COLO668 (cell line): ENCODE measurements at regions not wholly inside any gene's neighbourhood (a gene's known extent, or its start where the extent isn't known, plus 50 kb on each side); places are given as distances from the start of the nearest gene placed in this dataset.
"Not testable (repeated sequence)": the region's sequence is repeated elsewhere in the genome, so short reads cannot be mapped to it uniquely, and the experiment has no call there.

Source experiments
- DNase-seq: peaks from one replicate; lab custom pipeline; 2025; ENCODE audit not compliant: unreplicated experiment; lab: John Stamatoyannopoulos, UW

DNA sequence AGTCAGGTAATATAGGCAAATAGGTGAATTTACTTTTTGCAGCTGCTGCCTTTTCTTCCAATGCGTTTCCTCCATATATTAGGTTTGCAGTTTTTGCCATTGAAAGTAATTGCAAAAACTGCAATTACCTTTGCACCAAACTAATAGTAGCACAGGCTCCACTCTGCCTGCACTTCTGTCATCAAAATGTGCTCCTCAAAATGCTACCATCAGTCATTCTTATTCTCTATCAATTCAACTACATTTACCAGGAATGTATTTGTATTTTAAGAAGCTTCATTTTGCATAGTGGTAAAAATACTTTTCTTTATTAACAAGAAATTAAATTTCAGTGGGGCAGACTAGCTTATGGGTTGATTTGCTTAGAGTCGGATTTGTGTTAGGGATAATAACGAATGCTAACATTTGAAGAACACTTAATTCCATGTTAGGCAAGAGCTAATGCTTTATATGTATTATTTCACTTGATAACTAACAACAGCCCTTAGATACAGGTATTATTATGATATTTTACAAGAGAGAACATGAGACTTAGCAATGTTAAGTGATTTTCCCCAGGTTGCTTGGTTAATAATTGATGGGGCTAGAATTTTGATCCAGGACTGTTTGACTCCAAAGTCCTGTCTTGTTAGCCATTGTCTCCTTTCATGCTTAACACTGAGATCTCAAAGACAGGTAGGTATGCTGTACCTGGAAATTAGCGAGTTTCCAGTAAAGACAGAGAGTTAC lies 300.4 kb downstream of the MAN2A1 start:
- DNase-seq, result no peak

DNA sequence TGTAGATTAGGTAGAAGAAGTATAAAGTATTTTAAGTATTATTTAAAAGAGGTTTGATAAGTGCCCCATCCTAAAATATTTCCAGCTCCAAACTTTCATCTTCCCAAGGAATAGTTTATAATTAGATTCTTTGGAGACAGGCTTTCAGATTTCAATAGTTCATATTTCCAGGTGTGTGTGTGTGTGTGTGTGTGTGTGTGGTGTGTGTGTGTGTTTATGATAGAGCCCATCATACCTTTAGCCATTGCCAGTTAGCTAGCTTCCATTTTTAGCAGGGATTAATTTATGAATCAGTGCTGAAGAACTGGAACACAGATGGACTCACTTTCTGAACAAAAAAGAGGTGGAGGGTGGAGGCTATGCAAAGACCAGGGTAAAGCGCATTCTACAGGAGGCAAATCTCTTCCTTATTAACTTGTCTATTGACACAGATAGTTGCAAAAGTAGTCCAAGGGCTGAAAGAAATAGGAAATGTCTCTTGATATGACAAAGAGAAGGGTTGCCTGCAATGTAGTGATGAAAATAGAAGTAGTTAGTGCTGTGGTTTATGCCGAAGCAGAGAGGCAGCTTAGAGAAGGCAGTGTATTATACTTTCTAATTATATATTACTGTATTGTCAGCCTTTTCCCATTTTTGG lies 301.1 kb downstream of the MAN2A1 start:
- DNase-seq, result no peak

DNA sequence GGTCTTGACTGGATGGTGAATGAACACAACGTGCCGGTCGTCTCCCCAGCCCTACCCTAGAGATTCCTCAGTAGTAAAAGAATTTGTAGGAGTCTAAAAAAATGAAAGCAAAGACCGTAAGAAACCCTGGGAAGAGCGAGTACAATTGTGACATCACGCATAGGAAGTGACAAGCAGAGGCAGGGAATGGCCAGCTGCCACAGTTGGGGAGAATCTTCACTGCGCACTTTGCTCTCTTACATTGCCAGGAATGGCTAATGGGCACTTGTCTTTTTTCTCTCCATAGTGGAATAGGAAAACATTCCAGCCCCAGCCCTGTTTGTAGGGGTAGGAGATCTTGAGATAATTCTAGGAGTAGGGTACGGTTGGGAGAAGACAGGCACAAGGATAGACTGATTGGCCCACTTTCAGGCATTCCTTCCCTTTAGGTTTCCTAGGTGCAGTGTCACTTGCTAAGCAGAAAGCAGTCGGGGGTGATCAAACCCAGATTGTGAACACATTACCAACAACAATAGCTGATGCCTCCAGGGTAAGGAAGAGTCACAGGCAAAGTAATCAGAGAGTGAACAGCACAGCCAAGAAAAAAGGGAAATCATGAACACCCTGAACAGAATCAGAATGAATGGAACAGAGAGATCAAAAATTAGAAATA lies 302.7 kb downstream of the MAN2A1 start:
- DNase-seq, result no peak

DNA sequence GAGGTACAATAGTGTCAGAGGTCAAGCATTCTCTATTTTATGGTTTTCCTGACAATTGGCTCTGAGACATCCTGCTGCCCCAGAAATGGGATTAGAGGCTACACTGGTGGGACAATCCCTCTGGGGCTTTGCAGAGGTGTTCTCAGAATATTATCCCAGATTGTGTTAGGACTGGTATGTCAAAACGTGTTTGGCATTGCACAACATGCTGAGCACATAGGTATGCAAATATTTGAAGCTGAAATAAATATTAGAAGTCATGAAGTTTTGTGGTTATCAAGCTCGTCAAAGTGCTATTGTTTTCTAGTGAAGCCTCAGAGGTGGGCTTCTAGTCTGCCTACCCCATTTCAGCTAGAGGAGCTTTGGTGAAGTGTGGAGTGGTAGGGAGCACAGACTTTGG lies 304.4 kb downstream of the MAN2A1 start:
- no peak for DNase-seq

DNA sequence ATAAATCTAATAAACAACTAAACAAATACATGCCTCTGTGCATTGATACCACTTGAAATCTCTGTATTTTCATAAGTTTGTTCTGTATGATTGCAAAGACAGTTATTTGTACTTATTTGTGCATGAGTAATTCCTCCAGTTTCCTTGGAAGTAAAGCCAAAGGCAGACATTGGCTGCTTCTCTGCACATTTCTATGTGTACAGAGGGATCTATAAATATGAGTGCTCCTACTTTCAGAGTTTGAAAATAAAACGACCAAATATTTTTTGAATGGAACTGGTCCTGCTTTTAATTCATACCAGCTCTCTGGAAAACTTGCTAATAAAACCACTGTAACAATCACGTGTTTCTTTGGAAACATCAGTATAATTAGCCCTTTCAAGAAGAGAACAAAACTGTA lies 306.5 kb downstream of the MAN2A1 start:
- DNase-seq, result no peak

DNA sequence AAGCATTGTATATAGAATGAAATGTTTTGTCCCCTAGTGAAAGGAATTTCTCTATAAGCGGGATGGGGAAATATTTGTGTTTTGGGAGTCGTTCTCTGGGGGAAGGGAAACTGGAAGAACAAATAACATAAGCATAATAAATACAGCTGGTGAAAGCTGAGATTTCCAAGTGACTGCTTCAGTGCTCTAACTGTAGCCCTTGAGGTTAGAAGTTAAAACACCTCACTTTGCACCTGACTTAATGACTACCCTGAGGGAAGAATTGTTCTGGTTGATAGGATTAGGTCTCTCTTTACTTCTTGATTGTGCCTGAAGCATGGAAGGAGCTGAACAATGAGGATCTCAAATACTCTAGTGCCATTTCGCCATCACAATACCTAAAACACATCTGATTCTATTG lies 307.4 kb downstream of the MAN2A1 start:
- DNase-seq, result no peak

DNA sequence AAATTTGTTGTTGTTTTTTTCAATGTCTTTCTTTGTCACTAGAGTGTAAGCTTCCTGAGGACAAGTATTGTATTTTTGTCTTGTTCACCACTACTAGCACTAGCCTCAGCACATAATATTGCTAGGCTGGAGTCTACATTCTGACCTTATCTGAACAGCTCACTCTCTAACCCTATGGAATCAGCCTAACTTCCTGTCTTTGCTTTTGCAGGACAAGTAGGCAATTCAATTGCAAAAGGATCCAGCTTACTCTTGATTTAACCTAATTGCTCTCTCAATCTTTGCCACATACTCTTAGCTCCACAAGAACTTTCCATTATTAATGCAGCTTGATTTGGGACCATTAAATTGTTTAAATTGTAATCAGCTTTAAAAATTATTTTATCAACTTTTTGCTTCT lies 308.5 kb downstream of the MAN2A1 start:
- no peak for DNase-seq

DNA sequence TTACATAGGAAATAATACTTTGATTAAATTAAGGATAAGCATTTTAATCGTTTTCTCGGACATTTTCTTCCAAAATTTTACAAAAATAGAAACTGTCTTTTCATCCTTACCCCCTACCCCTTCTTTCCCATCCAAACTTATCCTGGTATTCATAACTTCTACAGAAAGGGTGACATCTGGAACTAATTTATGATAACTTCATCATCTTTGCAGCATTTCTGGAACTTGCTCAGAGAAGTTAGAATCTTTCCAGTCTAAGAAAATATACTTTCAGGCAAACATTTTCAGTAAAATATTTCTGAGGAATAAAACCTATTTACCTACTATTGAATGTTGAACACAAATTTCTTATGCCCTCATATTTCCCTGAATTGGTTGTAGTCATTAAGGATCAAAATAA lies 309.0 kb downstream of the MAN2A1 start:
- DNase-seq, result no peak

DNA sequence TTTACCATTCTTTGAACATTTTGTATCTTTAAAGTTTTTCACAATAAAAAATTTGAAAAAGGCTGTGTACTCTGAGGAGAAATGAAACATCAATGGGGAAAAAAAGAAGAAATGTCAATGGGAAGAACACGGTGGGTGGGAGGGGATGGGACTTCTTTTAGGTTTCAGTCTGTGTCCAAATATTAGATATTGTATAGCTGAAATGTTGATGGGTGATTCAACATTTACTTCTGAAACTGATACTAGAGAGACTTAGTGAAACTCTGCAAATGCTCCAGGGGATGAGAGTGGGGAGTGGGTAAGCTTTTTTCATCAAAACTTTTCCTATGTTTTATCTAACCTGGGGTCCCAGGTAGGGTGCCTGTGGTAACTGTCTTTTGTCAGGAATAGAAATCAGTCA lies 311.9 kb downstream of the MAN2A1 start:
- DNase-seq, result no peak

DNA sequence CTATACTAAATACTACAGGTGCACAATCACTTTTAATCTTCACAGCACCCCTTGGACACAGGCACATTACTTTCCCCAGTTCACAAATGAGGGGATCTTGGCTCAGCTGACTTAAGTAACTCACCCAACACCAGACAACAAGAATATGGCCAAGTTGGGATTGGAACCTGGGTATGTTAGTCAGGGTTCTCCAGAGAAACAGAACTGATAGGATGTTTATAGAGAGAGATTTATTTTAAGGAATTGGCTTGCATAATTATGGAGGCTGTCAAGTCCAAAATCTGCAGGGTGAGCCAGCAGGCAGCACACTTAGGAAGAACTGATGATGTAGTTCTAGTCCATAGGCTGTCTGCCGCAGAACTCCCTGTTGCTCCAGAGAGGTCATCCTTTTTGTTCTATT lies 312.9 kb downstream of the MAN2A1 start:
- DNase-seq, result no peak

DNA sequence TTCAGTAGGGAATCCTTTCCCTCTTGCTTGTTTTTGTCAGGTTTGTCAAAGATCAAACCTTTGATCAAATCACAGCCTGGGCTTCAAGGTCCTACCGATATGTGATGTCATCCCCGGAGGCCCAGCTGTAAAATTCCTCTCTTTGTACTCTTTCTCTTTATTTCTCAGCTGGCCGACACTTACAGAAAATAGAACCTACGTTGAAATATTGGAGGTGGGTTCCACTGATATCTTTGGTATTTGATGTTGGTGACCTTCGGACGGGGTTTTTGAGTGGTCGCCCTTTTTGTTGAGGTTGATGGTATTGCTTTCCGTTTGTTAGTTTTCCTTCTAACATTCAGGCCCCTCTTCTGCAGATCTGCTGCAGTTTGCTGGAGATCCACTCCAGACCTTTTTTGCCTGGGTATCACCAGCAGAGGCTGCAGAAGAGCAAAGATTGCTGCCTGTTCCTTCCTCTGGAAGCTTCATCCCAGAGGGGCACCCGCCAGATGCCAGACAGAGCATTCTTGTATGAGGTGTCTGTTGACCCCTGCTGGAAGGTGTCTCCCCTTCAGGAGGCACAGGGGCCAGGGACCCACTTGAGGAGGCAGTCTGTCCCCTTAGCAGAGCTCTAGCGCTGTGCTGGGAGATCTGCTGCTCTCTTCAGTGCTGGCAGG lies 316.3 kb downstream of the MAN2A1 start:
- not testable (repeated sequence) for DNase-seq

DNA sequence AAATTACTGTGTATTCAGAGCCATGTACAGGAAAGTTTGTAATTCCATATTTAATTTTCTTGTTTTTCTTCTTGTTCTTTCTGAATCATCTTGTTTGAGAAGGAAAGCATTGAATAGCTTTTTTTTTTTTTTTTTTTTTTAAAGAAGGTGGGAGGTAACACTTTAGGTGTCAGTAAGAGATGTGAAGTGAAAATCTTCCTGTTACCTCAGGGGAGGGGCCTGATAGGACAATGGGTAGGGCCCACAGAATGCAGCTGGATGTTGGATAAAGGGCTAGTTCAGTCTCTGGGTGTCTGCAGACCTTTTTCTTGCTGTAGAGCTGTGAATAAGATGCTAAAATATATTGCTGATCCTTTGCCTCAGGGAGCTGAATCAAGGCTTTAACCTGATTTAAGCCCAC lies 317.4 kb downstream of the MAN2A1 start:
- no peak for DNase-seq

DNA sequence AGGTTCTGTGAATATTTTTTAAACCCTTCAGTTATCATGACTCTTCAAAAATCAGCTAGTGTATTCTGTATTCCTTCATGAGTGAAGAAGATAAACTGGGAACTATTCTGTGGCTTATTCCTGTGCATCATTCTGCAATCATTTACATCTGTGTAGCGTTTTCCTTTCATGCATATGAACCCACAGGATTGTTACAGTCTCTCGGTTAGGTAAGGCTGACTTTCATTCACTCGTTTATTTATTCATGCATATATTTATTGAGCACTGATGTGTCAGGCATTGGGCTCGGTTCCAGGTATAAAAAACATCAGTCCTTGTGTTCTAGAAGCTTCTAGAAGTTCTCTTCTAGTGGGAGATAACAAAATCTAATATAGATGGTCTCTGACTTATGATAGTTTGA lies 318.4 kb downstream of the MAN2A1 start:
- DNase-seq, result no peak

DNA sequence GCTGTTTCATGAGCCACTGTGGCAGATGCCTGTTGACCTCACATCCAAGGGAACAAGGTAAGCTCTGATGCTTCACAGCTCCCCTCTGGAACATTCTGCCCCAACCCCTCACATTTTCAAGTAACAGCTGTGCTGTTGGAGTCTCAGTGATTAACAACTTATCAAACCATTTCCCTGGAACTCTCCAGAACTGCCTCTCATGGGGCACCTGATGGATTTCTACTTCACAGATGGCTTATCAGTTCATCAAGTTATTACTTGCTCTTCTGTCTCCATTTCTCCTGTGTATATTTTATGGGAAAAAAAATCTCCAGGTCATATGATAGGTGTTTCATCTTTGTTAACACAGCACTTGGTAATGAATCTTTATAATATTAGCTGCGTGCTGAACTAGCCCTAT lies 322.4 kb downstream of the MAN2A1 start:
- no peak for DNase-seq

DNA sequence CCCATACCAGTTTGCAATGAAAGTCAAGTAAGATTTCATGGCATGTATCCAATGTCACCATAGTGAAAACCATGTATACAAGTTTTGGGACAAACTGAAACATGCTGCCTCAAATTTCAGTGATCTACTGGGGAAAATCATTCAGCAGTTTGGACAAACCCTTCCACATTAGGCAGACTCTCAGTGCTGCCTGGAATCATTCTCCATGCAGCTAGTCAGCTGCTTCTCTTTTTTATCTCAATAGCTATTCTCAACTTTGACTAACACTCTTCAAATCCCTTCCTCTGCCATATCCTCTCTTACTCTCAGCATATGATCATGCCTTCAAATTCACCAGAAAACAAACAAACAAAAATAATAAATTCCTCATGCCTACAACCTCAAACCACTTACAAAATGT lies 323.3 kb downstream of the MAN2A1 start:
- no peak for DNase-seq

DNA sequence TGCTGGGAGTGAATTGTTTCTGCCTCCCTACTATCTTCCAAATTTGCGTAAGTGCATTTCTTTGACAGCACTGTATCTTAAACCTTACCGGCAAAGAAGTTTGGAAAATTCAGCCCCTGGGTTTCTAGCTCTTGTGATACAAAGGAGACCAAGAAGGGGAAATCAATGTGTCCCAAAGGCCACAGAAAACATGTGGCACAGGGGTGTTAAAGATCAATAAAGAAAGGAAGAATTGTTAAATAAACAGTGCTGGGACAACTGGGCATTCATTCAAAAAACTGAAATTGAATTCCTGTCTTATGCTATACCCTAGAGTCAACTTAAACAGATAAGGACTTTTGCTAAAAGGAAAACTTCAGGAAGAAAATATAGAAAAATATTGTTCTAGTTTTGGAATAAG lies 328.1 kb downstream of the MAN2A1 start:
- no peak for DNase-seq

DNA sequence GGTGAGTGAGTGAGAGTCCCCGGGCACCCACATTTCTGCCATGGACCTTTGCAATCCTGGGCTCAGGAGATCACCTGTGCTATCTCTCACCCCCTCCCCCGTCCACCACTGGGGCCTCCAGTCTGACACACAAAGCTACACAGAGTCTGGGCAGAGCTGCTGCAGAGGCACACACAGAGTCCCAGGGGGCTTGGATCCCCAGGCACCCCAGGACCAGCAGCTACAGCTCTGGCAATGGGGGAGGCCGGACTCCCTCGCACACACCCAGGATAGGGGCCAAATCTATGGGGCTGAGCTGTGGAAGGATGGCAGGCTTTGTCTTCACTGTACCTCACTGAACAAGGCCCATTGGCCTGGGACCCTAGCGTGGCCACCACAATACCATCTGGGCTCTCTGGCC lies 328.8 kb downstream of the MAN2A1 start:
- DNase-seq, result no peak

DNA sequence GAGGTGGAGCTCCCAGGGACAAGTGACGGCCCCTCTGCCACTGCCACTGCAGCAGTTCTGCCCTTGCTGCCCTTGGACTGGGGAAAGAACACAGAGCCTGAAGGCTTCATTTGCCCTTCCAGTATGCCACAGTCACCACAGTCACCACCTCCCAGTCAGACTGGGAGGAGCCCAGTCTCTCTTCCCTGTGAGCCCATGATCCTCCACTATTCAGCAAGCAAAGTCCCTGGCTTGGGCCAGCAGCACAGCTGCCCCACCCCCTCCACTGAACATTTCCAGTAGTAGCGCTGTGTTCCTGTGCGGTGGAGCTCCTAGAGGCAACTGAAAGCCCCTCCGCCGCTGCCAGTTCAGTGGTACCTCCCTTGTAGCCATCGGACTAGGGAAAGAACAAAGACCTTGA lies 329.4 kb downstream of the MAN2A1 start:
- no peak for DNase-seq

DNA sequence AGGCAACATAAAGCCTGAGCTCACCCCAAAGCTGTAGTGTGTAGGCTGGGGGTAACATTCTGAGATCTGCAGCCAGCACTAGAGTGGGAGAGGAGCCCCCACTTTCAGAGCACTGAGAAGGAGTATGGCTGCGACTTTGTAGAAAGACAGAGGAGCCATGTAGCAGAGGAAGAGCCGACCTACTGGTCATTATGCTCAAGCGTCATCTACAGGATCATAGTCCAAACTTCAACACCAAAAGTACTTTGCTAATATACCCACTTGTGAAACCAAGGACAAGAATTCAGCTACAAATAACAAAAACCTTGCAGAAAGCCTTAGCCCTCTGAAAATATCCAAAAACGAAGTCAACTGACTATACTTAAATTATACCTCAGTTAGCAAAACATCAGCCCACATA lies 330.1 kb downstream of the MAN2A1 start:
- DNase-seq, result no peak

DNA sequence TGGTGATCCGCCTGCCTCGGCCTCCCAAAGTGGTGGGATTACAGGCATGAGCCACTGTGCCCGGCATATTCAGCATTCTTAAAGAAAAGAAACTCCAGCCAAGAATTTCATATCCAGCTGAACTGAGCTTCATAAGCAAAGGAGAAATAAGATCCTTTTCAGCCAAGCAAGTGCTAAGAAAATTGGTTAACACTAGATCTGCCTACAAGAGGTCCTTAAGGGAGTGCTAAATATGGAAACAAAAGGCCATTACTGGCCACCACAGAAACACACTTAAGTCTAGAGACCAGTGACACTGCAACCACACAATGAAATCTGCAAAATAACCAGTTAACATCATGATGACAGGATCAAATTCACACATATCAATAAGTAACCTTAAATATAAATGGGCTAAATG lies 331.5 kb downstream of the MAN2A1 start:
- no peak for DNase-seq

DNA sequence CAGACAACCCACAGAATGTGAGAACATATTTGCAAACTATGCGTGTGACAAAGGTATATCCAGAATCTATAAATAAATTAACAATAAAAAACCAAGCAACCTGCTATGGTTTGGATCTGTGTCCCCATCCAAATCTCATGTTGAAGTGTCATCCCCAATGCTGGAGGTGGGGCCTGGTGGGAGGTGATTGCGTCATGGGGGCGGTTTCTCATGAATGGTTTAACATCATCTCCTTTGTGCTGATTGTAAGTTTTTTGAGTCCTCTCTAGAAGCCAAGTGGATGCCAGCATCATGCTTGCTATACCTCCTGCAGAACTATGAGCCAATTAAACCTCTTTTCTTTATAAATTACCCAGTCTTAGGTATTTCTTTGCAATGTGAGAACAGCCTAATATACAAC lies 335.4 kb downstream of the MAN2A1 start:
- DNase-seq, result no peak
